OCI-LY1 (cell line): ENCODE measurements at regions not wholly inside any gene's neighbourhood (a gene's known extent, or its start where the extent isn't known, plus 50 kb on each side); places are given as distances from the start of the nearest gene placed in this dataset.

ENCODE experiments used
- H2AFZ ChIP-seq: fragments of 200-600 bp; sonication (generic), shearing (Covaris generic); 2 replicates; pipeline ENCODE4 v1.6.0; 2014; ENCODE audit warnings: antibody characterized with exemption, mild to moderate bottlenecking, low read length
- H3F3A ChIP-seq: fragments of 200-600 bp; sonication (generic), shearing (Covaris generic); 2 replicates; pipeline ENCODE4 v1.6.0; 2014; ENCODE audit warnings: mild to moderate bottlenecking, antibody characterized with exemption, low read length, moderate library complexity; ENCODE audit not compliant: insufficient read depth
- H3K27ac ChIP-seq: fragments of 200-600 bp; sonication (generic); 2 replicates; pipeline ENCODE4 v1.5.1; 2014; ENCODE audit warnings: low read length, mixed run types, mild to moderate bottlenecking, low read depth; ENCODE audit not compliant: poor library complexity, severe bottlenecking
- H3K27me3 ChIP-seq: fragments of 200-600 bp; sonication (generic); 2 replicates; pipeline ENCODE4 v1.6.0; 2014; ENCODE audit warnings: antibody characterized with exemption, mild to moderate bottlenecking, low read length, moderate library complexity; ENCODE audit not compliant: insufficient read depth
- H3K36me3 ChIP-seq: fragments of 200-600 bp; sonication (generic); 2 replicates; pipeline ENCODE4 v1.6.1; 2014; ENCODE audit warnings: mild to moderate bottlenecking, antibody characterized with exemption, low read length, moderate library complexity, mixed read lengths; ENCODE audit not compliant: insufficient read depth
- H3K4me1 ChIP-seq: fragments of 200-600 bp; sonication (generic); 2 replicates; pipeline ENCODE4 v1.5.1; 2014; ENCODE audit warnings: mild to moderate bottlenecking, low read length, moderate library complexity; ENCODE audit not compliant: insufficient read depth, severe bottlenecking
- H3K4me2 ChIP-seq: fragments of 200-600 bp; sonication (generic), shearing (Covaris generic); 2 replicates; pipeline ENCODE4 v1.6.1; 2014; ENCODE audit warnings: low read length
- H3K4me3 ChIP-seq: fragments of 200-600 bp; sonication (generic); 2 replicates; pipeline ENCODE4 v1.5.1; 2014; ENCODE audit warnings: low read length, low read depth, mild to moderate bottlenecking, mixed read lengths; ENCODE audit not compliant: poor library complexity, severe bottlenecking
- H3K79me2 ChIP-seq: fragments of 200-600 bp; shearing (Covaris generic); 2 replicates; pipeline ENCODE4 v1.6.1; 2016; ENCODE audit warnings: mixed run types, low read length, mixed read lengths; ENCODE audit not compliant: insufficient read depth
- H3K9ac ChIP-seq: fragments of 200-600 bp; sonication (generic), shearing (Covaris generic); 2 replicates; pipeline ENCODE4 v1.6.1; 2014; ENCODE audit warnings: mild to moderate bottlenecking, low read length, mixed read lengths
- H3K9me2 ChIP-seq: fragments of 200-600 bp; sonication (generic), shearing (Covaris generic); 2 replicates; pipeline ENCODE4 v1.6.1; 2014; ENCODE audit warnings: low read depth, mild to moderate bottlenecking, low read length, mixed read lengths
- H3K9me3 ChIP-seq: fragments of 200-600 bp; shearing (Covaris generic); 2 replicates; pipeline ENCODE4 v1.6.1; 2014; ENCODE audit warnings: low read length, mixed read lengths
- H4K20me1 ChIP-seq: fragments of 200-600 bp; sonication (generic), shearing (Covaris generic); 2 replicates; pipeline ENCODE4 v1.6.0; 2016; ENCODE audit warnings: mild to moderate bottlenecking, low read length; ENCODE audit not compliant: insufficient read depth
- EZH2 ChIP-seq: fragments of 200-600 bp; sonication (generic), shearing (Covaris generic); IDR thresholded peaks from 2 replicates; pipeline ENCODE4 v1.8.0; 2017; ENCODE audit warnings: borderline replicate concordance, mixed run types, mild to moderate bottlenecking, antibody characterized with exemption, low read length, moderate library complexity, mixed read lengths
- TF ChIP-seq, protein P1 (sequence below): fragments of 200-600 bp; sonication (generic), shearing (Covaris generic); IDR thresholded peaks from 2 replicates; pipeline ENCODE4 v1.5.1; 2017; ENCODE audit warnings: mild to moderate bottlenecking, antibody characterized with exemption, low read length, moderate library complexity, mixed read lengths

DNA sequence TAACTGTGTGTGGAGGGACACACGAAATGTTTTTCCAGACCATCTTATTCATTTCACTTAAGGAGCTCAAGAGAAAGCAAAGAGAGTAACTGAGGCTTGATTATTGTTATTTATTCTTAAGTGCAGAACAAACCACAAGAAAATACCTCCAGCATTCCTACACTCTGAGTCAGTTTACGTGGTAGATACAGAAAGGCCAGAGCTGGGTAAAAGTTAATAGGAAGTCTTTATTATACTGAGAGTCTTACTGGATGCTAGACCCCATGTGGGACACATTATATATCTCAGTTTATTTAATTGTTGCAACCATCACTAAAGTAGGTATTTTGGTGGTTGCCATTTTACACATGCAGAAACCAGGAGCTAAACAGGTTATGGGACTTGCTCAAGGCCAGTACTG, 261.4 kb upstream of the POU2AF2 start:
- Histone ChIP-seq H3K36me3 (no peaks in the 10 kb centered on the region), H3K4me2 (no peak overlapping the region), H3K9me3 (no peaks in the 10 kb centered on the region), H3K27me3 (no peaks in the 10 kb centered on the region), H3F3A (no peaks in the 10 kb centered on the region), H3K4me1 (no peaks in the 10 kb centered on the region), H3K9me2 (no peaks in the 10 kb centered on the region), H3K9ac (no peak overlapping the region), H3K27ac (no peak overlapping the region), H3K79me2 (no peaks in the 10 kb centered on the region), H4K20me1 (no peaks in the 10 kb centered on the region), H3K4me3 (no peak overlapping the region), H2AFZ (no peak overlapping the region)
- TF ChIP-seq, protein P1, sequence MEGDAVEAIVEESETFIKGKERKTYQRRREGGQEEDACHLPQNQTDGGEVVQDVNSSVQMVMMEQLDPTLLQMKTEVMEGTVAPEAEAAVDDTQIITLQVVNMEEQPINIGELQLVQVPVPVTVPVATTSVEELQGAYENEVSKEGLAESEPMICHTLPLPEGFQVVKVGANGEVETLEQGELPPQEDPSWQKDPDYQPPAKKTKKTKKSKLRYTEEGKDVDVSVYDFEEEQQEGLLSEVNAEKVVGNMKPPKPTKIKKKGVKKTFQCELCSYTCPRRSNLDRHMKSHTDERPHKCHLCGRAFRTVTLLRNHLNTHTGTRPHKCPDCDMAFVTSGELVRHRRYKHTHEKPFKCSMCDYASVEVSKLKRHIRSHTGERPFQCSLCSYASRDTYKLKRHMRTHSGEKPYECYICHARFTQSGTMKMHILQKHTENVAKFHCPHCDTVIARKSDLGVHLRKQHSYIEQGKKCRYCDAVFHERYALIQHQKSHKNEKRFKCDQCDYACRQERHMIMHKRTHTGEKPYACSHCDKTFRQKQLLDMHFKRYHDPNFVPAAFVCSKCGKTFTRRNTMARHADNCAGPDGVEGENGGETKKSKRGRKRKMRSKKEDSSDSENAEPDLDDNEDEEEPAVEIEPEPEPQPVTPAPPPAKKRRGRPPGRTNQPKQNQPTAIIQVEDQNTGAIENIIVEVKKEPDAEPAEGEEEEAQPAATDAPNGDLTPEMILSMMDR: no peak

DNA sequence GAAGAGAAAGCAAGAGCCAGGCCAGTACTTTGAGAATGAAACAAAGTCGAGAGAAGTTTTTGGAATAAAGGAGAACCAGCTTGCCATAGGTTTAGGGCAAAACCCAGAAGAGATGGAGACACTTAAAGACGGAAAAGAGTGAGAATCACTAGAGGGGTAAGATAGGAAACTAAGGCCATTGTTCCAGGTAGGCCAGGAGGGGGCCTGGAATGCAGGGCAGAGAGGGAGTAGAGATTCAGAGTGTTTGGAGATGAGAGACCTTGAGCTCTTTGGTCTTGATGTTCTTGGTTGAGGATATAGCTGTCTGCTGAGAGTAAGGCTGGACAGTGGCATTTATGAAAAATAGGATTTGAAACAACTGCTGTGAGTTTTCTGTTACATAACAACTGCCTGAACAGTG, 263.3 kb upstream of the POU2AF2 start:
- Histone ChIP-seq H3K9ac (no peak overlapping the region), H3K9me3 (no peaks in the 10 kb centered on the region), H4K20me1 (no peaks in the 10 kb centered on the region), H3K27ac (no peak overlapping the region), H3K36me3 (no peaks in the 10 kb centered on the region), H3K79me2 (no peaks in the 10 kb centered on the region), H2AFZ (no peak overlapping the region), H3K9me2 (no peaks in the 10 kb centered on the region), H3K4me1 (no peaks in the 10 kb centered on the region), H3K27me3 (no peaks in the 10 kb centered on the region), H3F3A (no peaks in the 10 kb centered on the region), H3K4me3 (no peak overlapping the region), H3K4me2 (no peak overlapping the region)
- TF ChIP-seq, protein P1: no peak
- TF ChIP-seq EZH2: no peak

DNA sequence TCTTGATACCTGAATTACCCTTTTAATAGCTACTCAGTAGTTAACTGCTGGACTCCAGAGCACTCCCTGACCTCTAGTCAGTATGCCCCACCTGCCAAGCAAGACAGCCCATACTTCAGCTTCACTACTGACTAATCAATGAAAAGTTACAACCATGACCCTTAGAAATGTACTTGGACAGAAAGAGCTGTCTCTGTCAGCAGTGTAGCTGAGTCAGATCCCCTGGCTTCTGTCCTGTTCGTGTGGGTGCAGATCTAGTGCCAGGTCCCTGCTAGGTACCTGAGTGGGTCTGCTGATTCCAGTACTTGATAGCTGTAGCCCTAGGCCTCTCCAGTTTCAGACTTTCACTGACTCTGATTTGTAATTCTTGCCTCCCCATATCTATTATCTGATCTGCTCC, 265.8 kb upstream of the POU2AF2 start:
- TF ChIP-seq, protein P1: no peak
- no peak for TF ChIP-seq EZH2
- H3K4me1 ChIP-seq: no peaks in the 10 kb centered on the region
- no peak overlapping the region for H3K4me2 ChIP-seq
- no peaks in the 10 kb centered on the region for H4K20me1 ChIP-seq
- H3K36me3 ChIP-seq: no peaks in the 10 kb centered on the region
- no peaks in the 10 kb centered on the region for H3F3A ChIP-seq
- no peaks in the 10 kb centered on the region for H3K9me2 ChIP-seq
- H2AFZ ChIP-seq: no peak overlapping the region
- no peaks in the 10 kb centered on the region for H3K27me3 ChIP-seq
- H3K9me3 ChIP-seq: no peaks in the 10 kb centered on the region
- no peak overlapping the region for H3K27ac ChIP-seq
- no peak overlapping the region for H3K4me3 ChIP-seq
- no peaks in the 10 kb centered on the region for H3K79me2 ChIP-seq
- no peak overlapping the region for H3K9ac ChIP-seq
